NOMO-1 (cell line): ENCODE measurements at regions not wholly inside any gene's neighbourhood (a gene's known extent, or its start where the extent isn't known, plus 50 kb on each side); places are given as distances from the start of the nearest gene placed in this dataset.
"Not testable (repeated sequence)": the region's sequence is repeated elsewhere in the genome, so short reads cannot be mapped to it uniquely, and the experiment has no call there.

ENCODE experiments used
- DNase-seq, 2 experiments: peaks; one replicate each; lab custom pipeline; 2025; ENCODE audit not compliant: unreplicated experiment in 2 of 2; lab: John Stamatoyannopoulos, UW

DNA sequence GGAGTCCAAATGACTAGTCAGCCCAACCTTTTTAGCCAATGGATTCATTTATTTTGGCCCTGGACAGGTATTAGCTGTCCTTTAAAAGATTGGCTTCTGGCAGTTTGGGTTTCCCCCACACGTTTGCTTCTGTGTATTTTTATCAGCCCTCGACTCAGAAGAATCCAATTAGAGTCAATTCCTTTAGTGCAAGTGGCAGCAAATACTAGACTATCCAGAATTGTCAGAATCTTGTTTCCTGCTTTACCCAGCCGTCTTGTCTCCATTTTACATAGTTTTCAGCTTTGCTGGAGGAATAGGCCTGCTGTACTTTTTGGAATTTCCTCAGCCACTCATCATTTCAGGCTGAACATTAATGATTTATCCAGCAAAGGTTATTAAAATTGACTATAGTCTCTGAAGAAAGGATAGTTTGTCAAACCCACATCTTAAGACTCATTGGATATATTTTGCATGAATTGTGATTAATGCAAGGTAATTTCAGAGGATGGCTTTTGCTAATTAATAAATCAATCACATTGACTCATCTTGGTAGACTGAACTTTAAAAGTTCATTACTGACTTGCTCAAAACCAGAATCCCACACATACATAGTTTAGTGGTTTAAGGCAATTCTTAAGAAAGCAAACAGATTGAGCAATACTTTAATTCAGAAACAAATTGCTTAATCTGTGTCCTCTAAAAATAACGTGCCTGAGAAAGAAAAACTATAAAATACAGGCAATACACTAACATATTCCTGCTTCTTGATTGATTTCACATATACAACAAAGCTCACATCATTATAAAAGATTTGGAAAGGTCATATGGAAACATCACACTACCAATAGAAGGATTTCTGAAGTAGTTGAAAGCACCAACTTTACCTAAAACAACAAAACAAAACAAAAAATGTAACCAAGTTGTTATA, 62.9 kb upstream of the ZNF217 start:
- DNase-seq, result peak; percentile 42 to 73

DNA sequence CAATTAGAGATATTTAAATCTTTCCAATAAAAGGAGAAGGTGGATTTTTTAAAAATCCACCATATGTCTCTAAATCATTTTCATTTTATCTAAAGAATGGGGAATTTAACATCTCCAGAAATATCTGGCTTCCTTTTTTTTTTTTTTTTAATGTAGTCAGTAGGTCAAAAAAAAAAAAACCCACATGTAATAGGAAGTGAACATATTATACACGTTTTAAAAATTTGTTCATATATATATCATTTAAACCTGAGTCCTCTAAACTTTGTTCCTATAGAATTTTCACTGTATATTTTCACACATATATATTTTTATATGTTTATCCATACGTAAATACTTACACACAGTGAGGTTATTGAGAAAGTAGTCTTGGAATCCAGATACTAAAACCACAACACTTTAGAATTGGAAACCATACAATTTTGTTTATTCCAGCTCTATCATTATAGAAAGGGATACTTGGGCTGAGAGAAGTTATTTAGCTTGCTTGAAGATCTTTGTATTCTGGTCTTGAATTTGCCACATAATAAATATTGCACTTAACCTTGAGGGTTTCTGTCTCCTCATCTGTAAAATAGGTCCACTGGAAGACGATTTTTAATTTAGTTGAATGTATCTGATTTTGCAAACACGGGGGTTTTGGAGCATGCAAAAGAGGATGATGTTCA, 62.1 kb upstream of the ZNF217 start:
- peak in 1 of 2 experiments; percentile 25 for DNase-seq

DNA sequence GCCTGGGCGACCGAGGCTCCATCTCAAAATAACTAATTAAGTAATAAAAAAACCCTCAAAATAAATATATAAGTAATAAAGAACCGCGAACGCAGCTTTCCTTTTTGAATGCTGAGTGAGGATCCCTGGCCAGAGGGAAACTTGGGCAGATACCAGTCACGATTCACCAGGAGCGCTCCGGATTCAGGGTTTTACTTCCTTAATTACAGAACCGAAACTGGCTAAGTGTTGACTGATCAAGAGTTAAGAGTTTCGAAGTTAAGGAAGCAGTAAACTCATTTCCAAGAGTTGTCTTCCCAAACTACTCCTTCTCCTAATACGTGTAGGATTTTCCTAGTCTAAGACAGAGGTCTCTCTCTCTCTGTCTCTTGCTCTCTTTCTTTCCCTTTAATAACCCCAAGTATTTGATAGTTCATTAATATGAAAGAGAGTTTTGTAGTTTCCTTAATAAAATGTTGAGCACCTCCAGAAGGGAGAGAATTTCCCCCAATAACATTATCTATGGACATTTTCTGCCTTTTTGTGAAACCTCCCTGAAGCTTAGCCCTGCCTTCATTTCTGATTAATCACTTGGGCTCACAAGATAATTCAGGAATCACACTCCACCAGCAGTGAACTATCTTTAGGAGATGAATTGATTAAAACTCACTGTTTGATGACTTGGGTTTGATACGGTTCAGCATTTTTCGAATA, 61.4 kb upstream of the ZNF217 start:
- peak; percentile 46 to 89 for DNase-seq

DNA sequence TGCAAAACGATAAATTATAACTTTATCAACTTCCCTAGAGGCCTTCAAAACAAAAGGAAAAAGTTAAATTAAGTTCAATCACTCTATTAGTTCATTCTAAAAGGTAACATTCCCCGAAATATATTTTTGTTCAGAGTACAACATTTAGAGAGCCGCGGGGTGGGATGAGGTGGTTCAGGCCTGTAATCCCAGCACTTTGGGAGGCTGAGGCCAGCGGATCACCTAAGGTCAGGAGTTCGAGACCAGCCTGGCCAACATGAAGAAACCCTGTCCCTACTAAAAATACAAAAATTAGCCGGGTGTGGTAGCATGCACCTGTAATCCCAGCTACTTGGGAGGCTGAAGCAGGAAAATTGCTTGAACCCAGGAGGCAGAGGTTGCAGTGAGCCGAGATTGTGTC, 60.9 kb upstream of the ZNF217 start:
- not testable (repeated sequence) for DNase-seq

DNA sequence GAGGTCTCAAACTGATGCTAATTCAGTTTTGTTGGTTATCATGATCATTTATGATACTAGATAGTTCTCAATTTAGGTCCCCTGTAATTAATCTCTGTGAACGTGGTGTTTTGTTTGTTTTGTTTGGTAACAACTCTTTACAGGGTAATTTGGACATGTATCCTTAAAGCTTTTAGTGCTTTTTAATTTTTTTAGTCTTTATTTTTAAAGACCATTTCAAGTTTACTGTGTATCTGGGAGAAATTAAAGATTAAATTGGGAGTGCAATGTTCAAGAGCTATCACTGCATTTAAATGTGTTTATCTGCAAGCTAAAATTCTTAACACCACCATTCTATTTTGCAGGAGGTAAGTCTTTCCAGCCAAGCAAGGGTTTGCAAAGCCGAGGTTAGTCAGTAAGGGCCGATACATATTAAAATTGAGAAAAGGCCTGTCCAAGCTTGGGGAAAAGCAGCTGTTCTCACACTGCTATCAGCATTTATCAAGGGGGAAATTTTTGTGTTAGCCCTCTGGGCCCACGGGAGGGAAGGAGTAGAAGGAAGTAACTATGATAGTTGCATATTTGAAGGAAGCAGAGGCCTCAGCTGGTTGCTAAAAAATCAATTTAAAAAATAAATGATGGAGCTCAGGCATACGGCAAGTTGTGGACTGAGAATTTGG, 59.3 kb upstream of the ZNF217 start:
- peak; percentile 21 to 55 for DNase-seq

DNA sequence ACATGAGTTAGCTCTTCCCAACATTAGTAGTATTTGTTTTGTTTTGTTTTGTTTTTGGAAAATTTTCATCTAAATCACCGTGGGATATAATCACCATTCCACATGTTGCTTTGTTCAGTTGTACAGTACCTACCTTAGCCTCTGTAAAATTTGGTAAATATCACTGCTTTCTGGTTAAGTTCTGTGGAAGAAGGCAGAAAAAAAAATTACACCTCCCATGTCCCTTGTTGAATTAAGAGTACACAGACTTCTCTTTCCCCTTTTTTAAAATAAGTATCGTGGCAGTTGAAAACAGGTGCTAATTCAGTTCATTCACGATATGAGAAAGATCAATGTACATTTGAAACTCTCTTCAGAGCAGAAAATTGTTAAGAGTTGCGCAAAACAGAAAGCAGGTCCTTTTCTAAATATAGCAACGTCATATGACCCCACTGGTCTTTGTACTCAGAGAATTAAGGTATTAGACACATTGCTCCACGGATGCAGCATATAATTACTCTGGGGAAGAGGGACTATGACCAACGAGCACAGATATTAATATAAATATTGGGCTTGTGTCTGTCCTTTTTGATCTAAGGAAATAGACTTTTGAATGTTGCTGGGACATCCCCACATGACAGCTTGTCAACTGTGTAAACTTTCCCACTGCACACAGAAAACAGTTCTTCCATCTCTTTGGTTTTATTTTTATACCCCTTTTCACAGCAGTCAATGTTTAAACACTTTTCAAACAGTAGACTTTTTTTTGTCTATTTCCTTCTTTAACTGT, 58.6 kb upstream of the ZNF217 start:
- DNase-seq, result peak; percentile 48 to 82

DNA sequence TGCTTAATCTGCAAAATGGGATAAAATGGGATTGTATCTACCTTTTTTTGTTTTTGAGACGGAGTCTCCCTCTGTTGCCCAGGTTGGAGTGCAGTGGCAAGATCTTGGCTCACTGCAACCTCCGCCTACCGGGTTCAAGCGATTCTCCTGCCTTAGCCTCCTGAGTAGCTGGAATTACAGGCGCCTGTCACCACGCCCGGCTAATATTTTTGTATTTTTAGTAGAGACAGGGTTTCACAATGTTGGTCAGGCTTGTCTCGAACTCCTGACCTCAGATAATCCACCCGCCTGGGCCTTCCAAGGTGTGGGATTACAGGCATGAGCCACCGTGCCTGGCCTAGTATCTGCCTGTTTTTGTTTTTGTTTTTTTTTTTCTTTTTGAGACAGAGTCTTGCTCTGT, 55.9 kb upstream of the ZNF217 start:
- DNase-seq, result not testable (repeated sequence)

DNA sequence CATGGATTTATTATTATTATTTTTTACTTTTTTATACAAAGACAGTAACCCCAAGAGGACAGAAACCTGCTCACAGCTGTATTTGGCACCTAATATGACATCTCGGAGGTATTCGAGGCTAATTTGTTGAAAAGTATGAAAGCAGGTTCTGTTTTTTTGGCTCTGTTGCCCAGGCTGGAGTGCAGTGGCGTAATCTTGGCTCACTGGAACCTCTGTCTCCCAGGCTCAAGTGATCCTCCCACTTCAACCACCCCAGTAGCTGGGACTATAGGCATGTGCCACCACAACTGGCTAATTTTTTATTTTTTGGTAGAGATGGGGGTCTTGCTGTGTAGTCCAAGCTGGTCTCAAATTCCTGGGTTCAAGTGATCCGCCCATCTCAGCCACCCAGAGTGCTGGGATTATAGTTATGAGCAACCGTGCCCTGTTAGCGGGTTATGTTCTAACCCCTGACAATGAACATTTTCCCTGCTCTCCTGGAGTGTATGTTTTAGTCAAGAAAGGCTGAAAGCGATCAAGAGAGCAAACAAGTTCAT, 53.7 kb upstream of the ZNF217 start:
- DNase-seq, result no peak

DNA sequence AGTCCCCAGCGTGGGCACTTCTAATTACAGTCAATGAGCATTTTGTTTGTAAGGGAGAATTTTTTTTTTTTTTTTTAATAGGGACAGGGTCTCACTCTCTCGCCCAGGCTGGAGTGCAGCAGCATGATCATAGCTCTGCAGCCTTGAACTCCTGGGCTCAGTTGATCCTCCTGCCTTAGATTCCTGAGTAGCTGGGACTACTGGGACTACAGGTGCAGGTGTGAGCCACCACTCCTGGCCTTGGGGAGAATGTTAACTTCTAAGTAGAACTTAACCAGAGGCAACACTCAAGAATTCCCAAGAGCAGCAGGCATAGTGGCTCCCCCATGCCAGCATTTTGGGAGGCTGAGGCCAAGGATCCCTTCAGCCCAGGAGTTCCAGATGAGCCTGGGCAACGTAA, 52.9 kb upstream of the ZNF217 start:
- no peak for DNase-seq

DNA sequence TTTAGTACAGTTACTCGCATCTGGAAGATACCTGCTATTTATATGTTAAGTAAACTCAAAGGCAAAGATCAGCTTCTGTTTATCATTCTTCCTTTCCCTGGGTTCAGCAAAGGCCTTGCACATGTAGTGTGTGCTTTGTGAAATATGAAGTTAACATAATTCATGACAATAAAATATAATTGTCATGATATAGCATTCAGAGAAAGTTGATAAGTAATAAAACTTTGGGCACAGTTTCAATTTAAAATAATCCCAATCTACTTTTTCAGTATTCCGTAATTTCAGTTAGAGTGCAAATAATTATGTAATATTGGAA, 51.9 kb upstream of the ZNF217 start:
- no peak for DNase-seq

DNA sequence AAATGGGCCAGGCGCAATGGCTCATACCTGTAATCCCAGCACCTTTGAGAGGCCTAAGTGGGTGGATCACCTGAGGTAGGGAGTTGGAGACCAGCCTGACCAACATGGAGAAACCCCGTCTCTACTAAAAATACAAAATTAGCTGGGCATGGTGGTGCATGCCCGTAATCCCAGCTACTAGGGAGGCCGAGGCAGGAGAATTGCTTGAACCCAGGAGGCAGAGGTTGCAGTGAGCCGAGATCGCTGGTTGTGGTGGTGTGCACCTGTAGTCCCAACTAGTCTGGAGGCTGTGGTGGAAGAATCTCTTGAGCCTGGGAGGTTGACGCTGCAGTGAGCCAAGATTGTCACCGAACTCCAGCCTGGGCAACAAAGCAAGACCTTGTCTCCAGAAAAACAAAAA, 50.5 kb upstream of the ZNF217 start:
- DNase-seq, result not testable (repeated sequence)
